Liver (tissue), 8 donors: ENCODE measurements at regions not wholly inside any gene's neighbourhood (a gene's known extent, or its start where the extent isn't known, plus 50 kb on each side); places are given as distances from the start of the nearest gene placed in this dataset.

ENCODE experiments used
- DNase-seq: peaks from one replicate; pipeline ENCODE4 v3.0.0-alpha.2; 2017; ENCODE audit warnings: low spot score
- H3K27ac ChIP-seq, 2 donors: one replicate each; pipeline ENCODE4 v1.7.0; 2013; ENCODE audit warnings: inconsistent platforms in 2 of 2, low read length in 2 of 2, control low read depth in 1 of 2, low read depth in 1 of 2, mild to moderate bottlenecking in 1 of 2
- H3K27me3 ChIP-seq, 4 donors: one replicate each; pipeline versions ENCODE4 v1.6.1 to v1.7.0; 2013; ENCODE audit warnings: low read length in 3 of 4, inconsistent platforms in 1 of 4, mild to moderate bottlenecking in 1 of 4, moderate library complexity in 1 of 4; ENCODE audit not compliant: control insufficient read depth in 4 of 4, insufficient read depth in 4 of 4
- H3K36me3 ChIP-seq, 4 donors: one replicate each; pipeline versions ENCODE4 v1.6.1 to v1.7.0; 2013; ENCODE audit warnings: low read length in 3 of 4, mild to moderate bottlenecking in 3 of 4, low read depth in 1 of 4, moderate library complexity in 1 of 4; ENCODE audit not compliant: control insufficient read depth in 4 of 4, insufficient read depth in 3 of 4
- H3K4me1 ChIP-seq, 4 donors: one replicate each; pipeline versions ENCODE4 v1.6.1 to v1.7.0; 2013; ENCODE audit warnings: low read length in 3 of 4, mild to moderate bottlenecking in 3 of 4, moderate library complexity in 1 of 4; ENCODE audit not compliant: control insufficient read depth in 4 of 4, insufficient read depth in 4 of 4
- H3K4me3 ChIP-seq, 3 donors: one replicate each; pipeline versions ENCODE4 v1.6.1 to v1.7.0; 2013; ENCODE audit warnings: low read length in 3 of 3, control low read depth in 1 of 3, low read depth in 1 of 3, mild to moderate bottlenecking in 1 of 3
- H3K9ac ChIP-seq, 2 donors: one replicate each; pipeline ENCODE4 v1.7.0; 2013; ENCODE audit warnings: low read length in 2 of 2, mild to moderate bottlenecking in 2 of 2, moderate library complexity in 2 of 2, control low read depth in 1 of 2, low read depth in 1 of 2
- H3K9me3 ChIP-seq, 4 donors: one replicate each; pipeline versions ENCODE4 v1.6.1 to v1.7.0; 2013; ENCODE audit warnings: low read length in 3 of 4; ENCODE audit not compliant: control insufficient read depth in 4 of 4
- ATF3 ChIP-seq: IDR thresholded peaks from 2 replicates; pipeline ENCODE4 v1.6.1; 2016; ENCODE audit warnings: antibody characterized with exemption
- CTCF ChIP-seq: fragments of 150-350 bp; IDR thresholded peaks from 2 replicates; pipeline ENCODE4 v1.5.1; 2017; ENCODE audit warnings: improper control_type of control experiment, low read depth, low read length; ENCODE audit not compliant: missing input control
- EGR1 ChIP-seq, 2 donors: IDR thresholded peaks; 2 replicates each; pipeline ENCODE4 v1.6.1; 2016 to 2018; ENCODE audit warnings: antibody characterized with exemption in 2 of 2, low read depth in 2 of 2
- FOXA1 ChIP-seq: IDR thresholded peaks from 2 replicates; pipeline ENCODE4 v1.6.1; 2016; ENCODE audit warnings: antibody characterized with exemption
- FOXA2 ChIP-seq: IDR thresholded peaks from 2 replicates; pipeline ENCODE4 v1.6.1; 2016; ENCODE audit warnings: antibody characterized with exemption
- GABPA ChIP-seq, 2 donors: IDR thresholded peaks in 1 of 2; conservative IDR thresholded peaks in 1 of 2; 2 replicates each; pipeline ENCODE4 v1.6.1; 2016; ENCODE audit warnings: antibody characterized with exemption in 2 of 2, mild to moderate bottlenecking in 1 of 2, moderate library complexity in 1 of 2
- HNF4A ChIP-seq, 2 donors: conservative IDR thresholded peaks; 2 replicates each; pipeline ENCODE4 v1.6.1; 2016; ENCODE audit warnings: antibody characterized with exemption in 2 of 2, mild to moderate bottlenecking in 2 of 2
- HNF4G ChIP-seq: IDR thresholded peaks from 2 replicates; pipeline ENCODE4 v1.6.1; 2016; ENCODE audit warnings: antibody characterized with exemption
- JUND ChIP-seq, 2 donors: IDR thresholded peaks; 2 replicates each; pipeline ENCODE4 v1.6.1; 2016; ENCODE audit warnings: antibody characterized with exemption in 2 of 2
- MAX ChIP-seq: IDR thresholded peaks from 2 replicates; pipeline ENCODE4 v1.6.1; 2016; ENCODE audit warnings: antibody characterized with exemption
- NR2F2 ChIP-seq: IDR thresholded peaks from 2 replicates; pipeline ENCODE4 v1.6.1; 2016; ENCODE audit warnings: antibody characterized with exemption
- RAD21 ChIP-seq, 2 donors: IDR thresholded peaks; 2 replicates each; pipeline ENCODE4 v1.6.1; 2016; ENCODE audit warnings: antibody characterized with exemption in 2 of 2, mild to moderate bottlenecking in 2 of 2
- REST ChIP-seq: IDR thresholded peaks from 2 replicates; pipeline ENCODE4 v1.6.1; 2016; ENCODE audit warnings: antibody characterized with exemption, mild to moderate bottlenecking
- RXRA ChIP-seq, 2 donors: IDR thresholded peaks; 2 replicates each; pipeline ENCODE4 v1.6.1; 2017 to 2018; ENCODE audit warnings: antibody characterized with exemption in 2 of 2, mild to moderate bottlenecking in 1 of 2
- SP1 ChIP-seq: IDR thresholded peaks from 2 replicates; pipeline ENCODE4 v1.6.1; 2018; ENCODE audit warnings: antibody characterized with exemption, mild to moderate bottlenecking
- TAF1 ChIP-seq: conservative IDR thresholded peaks from 2 replicates; pipeline ENCODE4 v1.6.1; 2016; ENCODE audit warnings: antibody characterized with exemption, mild to moderate bottlenecking
- YY1 ChIP-seq: IDR thresholded peaks from 2 replicates; pipeline ENCODE4 v1.6.1; 2016; ENCODE audit warnings: antibody characterized with exemption, mild to moderate bottlenecking
- ZBTB33 ChIP-seq: IDR thresholded peaks from 2 replicates; pipeline ENCODE4 v1.6.1; 2016; ENCODE audit warnings: antibody characterized with exemption
- WGBS: extraction: QIAGEN DNeasy Blood & Tissue Kit; methylation state at CpG from one replicate; pipeline ENCODE4 v1.1.7; 2013; 5-methylcytosine and 5-hydroxymethylcytosine counted together
- donor health status: healthy.
- donor health status: healthy.
- donor health status: healthy.
- donor health status: healthy.
- donor health status: healthy.

- TF ChIP-seq ZBTB33, result no peak
- Histone ChIP-seq H3K9me3 (no peaks in the 10 kb centered on the region), H3K36me3 (no peaks in the 10 kb centered on the region), H3K27ac (no peak overlapping the region), H3K9ac (no peak overlapping the region), H3K27me3 (no peaks in the 10 kb centered on the region), H3K4me1 (no peaks in the 10 kb centered on the region), H3K4me3 (no peak overlapping the region)
- DNase-seq, result no peak
- WGBS, result 33% methylated on average over 1 of the region's 1 CpG
These were observed 1548.1 kb upstream of the LRRTM3 start for GRCh38 chr10:65377687-65378086.

GRCh38 chr10:65394502-65395297, 1531.1 kb upstream of the LRRTM3 start:
- Histone ChIP-seq H3K9ac (no peak overlapping the region), H3K9me3 (no peaks in the 10 kb centered on the region), H3K36me3 (no peaks in the 10 kb centered on the region), H3K27me3 (no peaks in the 10 kb centered on the region), H3K27ac (no peak overlapping the region), H3K4me1 (no peaks in the 10 kb centered on the region), H3K4me3 (no peak overlapping the region)
- WGBS, result 33% methylated on average over 2 of the region's 2 CpGs
- DNase-seq, result no peak
- TF ChIP-seq FOXA1 (no peak), RXRA (IDR thresholded peaks at IDR 0.05) (no peak), EGR1 (IDR thresholded peaks at IDR 0.05; ENCODE audit: low read depth in 2 of 2) (no peak), TAF1 (no peak), YY1 (no peak), HNF4A (conservative IDR thresholded peaks at IDR 0.05) (no peak), REST (no peak), JUND (IDR thresholded peaks at IDR 0.05) (no peak), CTCF (no peak), GABPA (IDR thresholded peaks at IDR 0.05 in 1 of 2, conservative IDR thresholded peaks at IDR 0.05 in 1 of 2) (no peak), FOXA2 (no peak), MAX (no peak), SP1 (no peak), NR2F2 (no peak), ATF3 (no peak), ZBTB33 (no peak), HNF4G (no peak), RAD21 (IDR thresholded peaks at IDR 0.05) (no peak)
